Lower leg skin (tissue), 4 donors: ENCODE measurements at regions not wholly inside any gene's neighbourhood (a gene's known extent, or its start where the extent isn't known, plus 50 kb on each side); places are given as distances from the start of the nearest gene placed in this dataset.

ENCODE experiments used
- DNase-seq, 2 donors: peaks; one replicate each; pipeline ENCODE4 v3.0.0-alpha.2; 2019; ENCODE audit warnings: low spot score in 2 of 2
- H3K4me3 ChIP-seq: fragments of 200-600 bp; sonication (generic); 2 replicates; pipeline ENCODE4 v1.5.1; 2017; ENCODE audit warnings: mild to moderate bottlenecking, low read depth; ENCODE audit not compliant: poor library complexity, severe bottlenecking
- POLR2A ChIP-seq, 2 donors: fragments of 450-650 bp; IDR thresholded peaks; one replicate each; pipeline ENCODE4 v1.6.1; 2016 to 2017; ENCODE audit warnings: antibody characterized with exemption in 2 of 2, mild to moderate bottlenecking in 1 of 2, moderate library complexity in 1 of 2
- WGBS, 2 donors: methylation state at CpG; one replicate each; pipeline ENCODE4 v1.1.5; 2018; 5-methylcytosine and 5-hydroxymethylcytosine counted together
- intact Hi-C: fragments of 100-400 bp; cut with DNase I; formaldehyde crosslinking; loops from one replicate; pipeline ENCODE4 v1.15.0; 2023; ENCODE audit warnings: low total_unique reads
- TF ChIP-seq, protein P1 (sequence below), 3 donors: fragments of 450-650 bp; IDR thresholded peaks; one replicate each; pipeline ENCODE4 v1.5.1; 2016; ENCODE audit warnings: antibody characterized with exemption in 3 of 3, mild to moderate bottlenecking in 3 of 3, moderate library complexity in 2 of 3

GRCh38 chr12:13592063-13592942 lies 389.1 kb downstream of the GRIN2B start:
- intact Hi-C loops, result no loop called here
- 67 to 70% methylated on average over 3 of the region's 3 CpGs for WGBS, 2 donors
- DNase-seq, result no peak

DNA sequence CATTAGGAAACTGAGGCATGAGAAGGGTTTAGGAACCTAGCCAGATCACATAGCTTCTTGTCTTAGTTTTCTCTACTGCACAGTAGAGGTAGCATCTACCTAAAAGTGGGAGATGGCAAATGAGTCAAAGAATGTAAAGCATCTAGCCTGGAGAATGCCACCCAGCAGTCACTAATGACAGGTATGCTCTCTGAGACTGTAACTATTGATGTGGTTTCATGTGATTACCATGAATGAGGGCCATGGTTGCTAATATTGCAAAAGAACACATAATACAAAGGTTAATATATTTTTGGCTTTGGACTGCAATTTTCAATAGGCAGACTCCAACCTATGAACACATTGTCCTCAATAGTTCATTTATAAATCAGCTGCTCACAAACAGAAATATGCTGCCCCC lies 389.9 kb downstream of the GRIN2B start:
- DNase-seq, result no peak
- intact Hi-C loops, result no loop called here
- TF ChIP-seq, protein P1, sequence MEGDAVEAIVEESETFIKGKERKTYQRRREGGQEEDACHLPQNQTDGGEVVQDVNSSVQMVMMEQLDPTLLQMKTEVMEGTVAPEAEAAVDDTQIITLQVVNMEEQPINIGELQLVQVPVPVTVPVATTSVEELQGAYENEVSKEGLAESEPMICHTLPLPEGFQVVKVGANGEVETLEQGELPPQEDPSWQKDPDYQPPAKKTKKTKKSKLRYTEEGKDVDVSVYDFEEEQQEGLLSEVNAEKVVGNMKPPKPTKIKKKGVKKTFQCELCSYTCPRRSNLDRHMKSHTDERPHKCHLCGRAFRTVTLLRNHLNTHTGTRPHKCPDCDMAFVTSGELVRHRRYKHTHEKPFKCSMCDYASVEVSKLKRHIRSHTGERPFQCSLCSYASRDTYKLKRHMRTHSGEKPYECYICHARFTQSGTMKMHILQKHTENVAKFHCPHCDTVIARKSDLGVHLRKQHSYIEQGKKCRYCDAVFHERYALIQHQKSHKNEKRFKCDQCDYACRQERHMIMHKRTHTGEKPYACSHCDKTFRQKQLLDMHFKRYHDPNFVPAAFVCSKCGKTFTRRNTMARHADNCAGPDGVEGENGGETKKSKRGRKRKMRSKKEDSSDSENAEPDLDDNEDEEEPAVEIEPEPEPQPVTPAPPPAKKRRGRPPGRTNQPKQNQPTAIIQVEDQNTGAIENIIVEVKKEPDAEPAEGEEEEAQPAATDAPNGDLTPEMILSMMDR (IDR thresholded peaks at IDR 0.05), result no peak
- no peak for TF ChIP-seq POLR2A (IDR thresholded peaks at IDR 0.05)

More at GRCh38 chr12:13592063-13592942, 389.1 kb downstream of the GRIN2B start:
- TF ChIP-seq, protein P1 (IDR thresholded peaks at IDR 0.05), result no peak
- no peak for TF ChIP-seq POLR2A (IDR thresholded peaks at IDR 0.05)
- no peak overlapping the region for H3K4me3 ChIP-seq

DNA sequence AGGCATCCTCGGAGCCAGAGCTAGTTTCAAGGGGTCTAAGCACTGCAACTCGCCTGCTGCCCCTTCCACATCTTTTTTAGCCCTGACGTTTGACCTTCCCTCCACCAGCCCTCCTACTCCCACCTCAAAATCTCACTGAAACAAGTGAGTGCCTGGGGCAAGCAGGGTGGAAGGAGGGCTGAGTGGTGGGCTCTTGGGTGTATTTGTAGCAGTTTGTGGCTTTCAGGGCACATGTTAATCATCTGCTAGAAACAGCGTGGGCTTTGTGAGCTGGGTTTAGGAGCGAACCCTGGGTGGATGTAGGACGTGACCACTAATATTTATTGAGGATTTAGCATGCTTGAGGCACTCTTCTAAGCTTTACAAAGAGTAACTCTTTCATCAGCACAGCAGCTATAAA lies 390.3 kb downstream of the GRIN2B start:
- H3K4me3 ChIP-seq, result no peak overlapping the region
- DNase-seq, result no peak
- intact Hi-C loops, result no loop called here
- no peak for TF ChIP-seq POLR2A (IDR thresholded peaks at IDR 0.05)
- TF ChIP-seq, protein P1 (IDR thresholded peaks at IDR 0.05), result no peak
- 72 to 83% methylated on average over 6 of the region's 6 CpGs for WGBS, 2 donors

More for the DNA sequence above, 389.9 kb downstream of the GRIN2B start:
- H3K4me3 ChIP-seq, result no peak overlapping the region

GRCh38 chr12:13588574-13588973 lies 392.0 kb downstream of the EMP1 start:
- DNase-seq, result no peak
- H3K4me3 ChIP-seq, result no peak overlapping the region
- TF ChIP-seq, protein P1 (IDR thresholded peaks at IDR 0.05), result no peak
- no peak for TF ChIP-seq POLR2A (IDR thresholded peaks at IDR 0.05)
- intact Hi-C loops, result no loop called here
- WGBS, 2 donors, result 61 to 64% methylated on average over 4 of the region's 4 CpGs

- intact Hi-C loops, result no loop called here
- WGBS, 2 donors, result 61 to 63% methylated on average over 5 of the region's 5 CpGs
- H3K4me3 ChIP-seq, result no peak overlapping the region
- DNase-seq, result no peak
- TF ChIP-seq, protein P1 (IDR thresholded peaks at IDR 0.05), result no peak
- no peak for TF ChIP-seq POLR2A (IDR thresholded peaks at IDR 0.05)
These were observed 391.3 kb downstream of the EMP1 start for GRCh38 chr12:13587721-13588390.
